Epithelial cell of proximal tubule (primary cell): ENCODE measurements at regions not wholly inside any gene's neighbourhood (a gene's known extent, or its start where the extent isn't known, plus 50 kb on each side); places are given as distances from the start of the nearest gene placed in this dataset.

Source experiments
- DNase-seq: peaks from one replicate; pipeline ENCODE4 v3.0.0-alpha.2; 2011; ENCODE audit warnings: low read depth
- H3K4me3 ChIP-seq: 2 replicates; pipeline ENCODE4 v1.5.1; 2011; ENCODE audit warnings: low read depth, mild to moderate bottlenecking, low read length
- TF ChIP-seq, protein P1 (sequence below): conservative IDR thresholded peaks from 2 replicates; pipeline ENCODE4 v1.5.1; 2012; ENCODE audit warnings: low read depth, mild to moderate bottlenecking, low read length

DNA sequence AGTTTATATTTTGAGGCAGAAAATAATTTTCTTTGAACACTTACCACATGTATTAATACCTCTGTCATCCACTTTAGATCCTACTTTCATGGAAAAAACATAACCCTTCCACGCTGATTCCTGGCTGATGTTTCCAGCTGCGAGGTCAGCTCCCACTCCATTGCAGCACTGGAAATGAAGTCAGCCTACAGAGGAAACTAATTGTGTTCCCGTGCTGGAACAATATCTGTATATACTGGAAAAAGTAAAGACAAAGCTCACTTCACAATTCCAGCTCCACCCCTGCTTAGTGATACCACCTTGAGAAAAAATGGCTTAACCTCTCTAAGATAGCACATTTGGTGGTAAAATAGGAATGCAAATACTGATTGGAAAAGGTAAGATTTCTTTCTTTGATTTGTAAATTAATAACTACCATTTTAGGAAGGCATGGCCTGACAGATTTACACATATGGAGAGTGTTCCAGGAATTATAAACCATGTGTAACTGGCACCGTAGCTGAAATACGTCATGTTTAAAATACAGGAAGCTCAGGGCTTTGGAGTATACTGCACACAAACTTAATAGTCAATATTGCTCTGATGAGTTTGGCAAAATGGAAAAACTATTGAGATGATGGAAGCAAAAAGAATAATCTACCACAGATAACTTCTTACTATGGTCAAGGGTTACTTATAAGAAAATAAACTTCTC lies 90.0 kb downstream of the TRIB2 start:
- TF ChIP-seq, protein P1, sequence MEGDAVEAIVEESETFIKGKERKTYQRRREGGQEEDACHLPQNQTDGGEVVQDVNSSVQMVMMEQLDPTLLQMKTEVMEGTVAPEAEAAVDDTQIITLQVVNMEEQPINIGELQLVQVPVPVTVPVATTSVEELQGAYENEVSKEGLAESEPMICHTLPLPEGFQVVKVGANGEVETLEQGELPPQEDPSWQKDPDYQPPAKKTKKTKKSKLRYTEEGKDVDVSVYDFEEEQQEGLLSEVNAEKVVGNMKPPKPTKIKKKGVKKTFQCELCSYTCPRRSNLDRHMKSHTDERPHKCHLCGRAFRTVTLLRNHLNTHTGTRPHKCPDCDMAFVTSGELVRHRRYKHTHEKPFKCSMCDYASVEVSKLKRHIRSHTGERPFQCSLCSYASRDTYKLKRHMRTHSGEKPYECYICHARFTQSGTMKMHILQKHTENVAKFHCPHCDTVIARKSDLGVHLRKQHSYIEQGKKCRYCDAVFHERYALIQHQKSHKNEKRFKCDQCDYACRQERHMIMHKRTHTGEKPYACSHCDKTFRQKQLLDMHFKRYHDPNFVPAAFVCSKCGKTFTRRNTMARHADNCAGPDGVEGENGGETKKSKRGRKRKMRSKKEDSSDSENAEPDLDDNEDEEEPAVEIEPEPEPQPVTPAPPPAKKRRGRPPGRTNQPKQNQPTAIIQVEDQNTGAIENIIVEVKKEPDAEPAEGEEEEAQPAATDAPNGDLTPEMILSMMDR, result no peak
- no peak for DNase-seq
- no peak overlapping the region for H3K4me3 ChIP-seq

DNA sequence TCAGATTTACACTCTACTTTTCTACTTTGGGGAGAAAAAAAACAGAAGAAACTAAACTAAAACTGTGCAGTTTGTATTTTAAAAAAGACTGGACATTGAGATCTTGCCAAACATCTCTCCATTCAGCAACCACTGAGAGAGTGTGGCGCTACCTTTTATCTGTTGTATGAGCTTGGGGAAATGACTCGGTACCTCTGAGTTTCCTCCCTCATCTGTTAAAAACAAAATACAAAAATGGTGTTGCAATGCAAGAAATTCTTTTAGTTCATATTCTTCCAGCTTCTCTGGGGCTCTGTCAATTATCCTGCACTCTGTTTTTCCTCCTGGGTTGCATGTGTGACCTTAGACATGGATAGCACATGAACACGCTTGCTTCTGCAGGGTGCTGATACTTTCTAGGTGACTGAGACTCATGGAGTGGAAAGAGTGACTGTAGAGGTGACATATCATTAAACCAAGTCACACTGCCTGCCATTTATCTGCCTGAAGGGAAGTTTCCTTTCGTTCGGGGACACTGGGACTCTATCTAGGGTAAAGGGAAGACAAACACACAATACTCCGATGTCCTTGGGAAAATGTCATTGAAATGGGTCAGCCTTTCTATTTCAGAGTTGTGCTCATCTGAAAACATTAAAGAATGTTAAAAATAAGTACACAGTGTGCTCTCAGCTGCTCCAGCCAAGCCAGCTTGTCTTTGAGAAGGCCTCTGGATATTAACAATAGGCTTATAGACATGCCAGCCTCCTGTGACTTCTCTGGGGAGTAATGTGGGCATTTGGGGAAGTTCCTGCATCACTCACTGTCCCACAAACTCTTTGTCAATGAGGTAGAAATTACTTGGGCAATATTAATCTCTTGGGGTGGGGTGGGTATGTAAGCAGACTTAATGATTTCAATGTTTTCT lies 91.4 kb downstream of the TRIB2 start:
- no peak for DNase-seq
- TF ChIP-seq, protein P1, result no peak
- no peak overlapping the region for H3K4me3 ChIP-seq

DNA sequence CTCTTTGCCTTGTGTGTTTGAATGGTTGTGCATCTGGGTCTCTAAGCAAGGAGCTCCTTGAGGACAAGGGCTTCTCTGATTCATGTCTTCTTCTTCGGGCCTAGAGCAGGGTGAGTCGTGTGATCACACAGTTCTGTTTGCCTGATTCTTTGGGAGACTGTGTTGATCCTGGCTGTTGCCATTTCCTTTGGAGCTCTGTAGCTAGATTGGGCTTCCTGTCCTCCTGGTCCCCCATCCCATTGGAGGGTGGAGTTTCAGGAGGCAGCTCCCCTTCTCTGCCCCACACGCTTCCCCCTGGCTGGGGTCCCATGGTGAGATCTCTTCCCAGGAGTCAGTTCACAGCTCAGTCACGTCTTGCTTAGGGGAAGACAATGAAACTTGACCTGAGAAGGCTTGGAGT lies 92.8 kb downstream of the TRIB2 start:
- TF ChIP-seq, protein P1, result no peak
- H3K4me3 ChIP-seq, result no peak overlapping the region

DNA sequence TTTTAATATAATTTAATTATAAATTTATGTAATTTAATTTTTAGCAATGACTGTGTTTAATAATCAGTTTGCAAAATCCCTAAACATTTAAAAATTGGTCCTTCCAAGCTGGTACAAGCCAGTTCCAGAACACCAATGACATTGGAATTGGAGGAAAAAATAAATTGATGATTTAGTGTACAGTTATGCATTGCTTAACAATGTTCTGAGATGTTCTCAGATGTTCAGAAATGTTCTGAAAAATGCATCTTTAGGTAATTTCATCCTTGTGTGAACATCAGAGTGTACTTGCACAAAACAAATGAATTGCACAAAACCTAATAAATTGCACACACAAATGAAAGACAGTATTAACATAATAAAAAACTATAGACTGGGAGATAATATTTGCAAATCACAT lies 95.2 kb downstream of the TRIB2 start:
- TF ChIP-seq, protein P1, result no peak
- no peak for DNase-seq
- H3K4me3 ChIP-seq, result no peak overlapping the region

More for the DNA sequence above, 92.8 kb downstream of the TRIB2 start:
- no peak for DNase-seq

DNA sequence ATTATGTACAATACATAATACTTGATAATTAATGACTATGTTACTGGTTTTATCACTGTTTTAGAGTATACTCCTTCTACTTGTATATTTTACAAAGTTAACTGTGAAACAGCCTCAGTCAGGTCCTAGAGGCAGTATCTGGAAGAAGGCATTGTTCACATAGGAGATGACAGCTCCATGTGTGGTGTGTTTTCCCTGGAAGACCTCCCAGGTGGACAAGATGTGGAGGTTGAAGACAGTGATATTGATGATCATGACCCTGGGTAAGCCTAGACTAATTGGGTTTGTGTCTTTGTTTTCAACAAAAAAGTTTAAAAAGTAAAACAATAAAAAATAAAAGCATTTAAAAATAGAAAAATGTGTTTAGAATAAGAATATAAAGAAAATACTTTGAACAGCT lies 96.4 kb downstream of the TRIB2 start:
- H3K4me3 ChIP-seq, result no peak overlapping the region
- TF ChIP-seq, protein P1, result no peak
- no peak for DNase-seq

DNA sequence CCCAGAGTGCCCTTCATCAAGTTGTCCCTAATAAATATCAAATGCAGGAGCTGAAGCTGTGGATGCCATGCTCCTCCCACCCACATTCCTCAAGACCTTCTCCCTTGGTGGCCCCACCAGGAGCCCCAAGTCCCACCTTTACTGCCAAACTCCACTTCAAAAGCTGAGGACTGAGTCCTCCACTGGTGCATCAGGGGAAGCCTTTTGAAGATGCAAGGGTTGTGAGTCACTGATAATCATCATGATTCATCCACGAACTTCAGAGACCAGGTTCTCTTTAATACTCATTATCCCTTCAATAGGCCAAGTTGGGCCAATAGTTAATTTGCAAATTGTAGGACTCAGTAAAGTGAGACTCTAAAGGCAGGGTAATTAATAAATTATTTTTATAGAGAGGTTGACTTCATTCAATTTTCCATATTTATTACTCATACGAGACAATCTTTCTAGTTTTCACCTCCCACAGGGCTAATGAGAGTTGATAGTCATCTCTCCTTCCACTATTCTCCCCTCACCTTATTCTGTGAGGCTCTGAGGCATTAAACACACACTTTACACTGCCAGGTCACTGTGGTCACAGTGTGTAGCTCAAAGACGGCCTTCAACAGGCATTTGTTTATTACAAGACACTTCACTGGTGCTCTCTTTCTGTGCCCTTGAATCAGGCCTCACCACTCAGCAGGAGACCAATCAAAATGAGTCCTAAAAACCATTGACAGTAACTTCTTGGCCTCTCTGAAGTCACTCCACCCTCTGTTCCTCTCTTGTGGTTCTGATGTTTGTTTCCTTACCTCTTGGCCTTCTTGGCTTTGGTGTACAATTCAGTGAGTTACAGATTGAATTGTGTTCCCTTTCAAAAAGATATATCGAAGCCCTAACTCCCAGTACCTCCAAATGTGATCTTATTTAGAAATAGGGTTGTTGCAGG lies 99.9 kb downstream of the TRIB2 start:
- DNase-seq, result no peak
- TF ChIP-seq, protein P1, result no peak

More for the DNA sequence above, 99.9 kb downstream of the TRIB2 start:
- no peak overlapping the region for H3K4me3 ChIP-seq
